Lung microvascular endothelial cell (primary cell): ENCODE measurements at regions not wholly inside any gene's neighbourhood (a gene's known extent, or its start where the extent isn't known, plus 50 kb on each side); places are given as distances from the start of the nearest gene placed in this dataset.
"Not testable (repeated sequence)": the region's sequence is repeated elsewhere in the genome, so short reads cannot be mapped to it uniquely, and the experiment has no call there.

Source experiments
- DNase-seq, 2 donors: peaks; one replicate each; pipeline versions ENCODE4 v3.0.0 to v3.0.0-alpha.2; 2010; ENCODE audit warnings: low read depth in 2 of 2

DNA sequence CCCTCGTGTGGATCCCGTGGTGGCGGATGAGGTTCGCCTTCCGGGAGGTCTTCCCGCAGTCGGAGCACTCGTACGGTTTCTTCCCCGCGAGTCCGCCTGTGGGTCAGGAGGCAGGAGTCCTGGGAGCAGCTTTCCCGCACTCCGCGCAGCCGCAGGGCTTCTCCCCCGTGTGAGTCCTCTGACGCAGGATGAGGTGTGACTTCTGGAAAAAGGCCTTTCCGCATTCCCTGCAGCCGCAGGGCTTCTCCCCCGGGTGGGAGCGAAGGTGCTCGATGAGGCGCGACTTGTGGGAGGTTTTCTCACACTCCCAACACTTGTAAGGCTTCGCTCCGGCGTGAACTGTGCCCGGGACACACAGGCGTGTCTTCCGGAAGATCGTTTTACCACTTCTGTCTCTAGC is 68.8 kb upstream of the WIPI2 start:
- not testable (repeated sequence) for DNase-seq

DNA sequence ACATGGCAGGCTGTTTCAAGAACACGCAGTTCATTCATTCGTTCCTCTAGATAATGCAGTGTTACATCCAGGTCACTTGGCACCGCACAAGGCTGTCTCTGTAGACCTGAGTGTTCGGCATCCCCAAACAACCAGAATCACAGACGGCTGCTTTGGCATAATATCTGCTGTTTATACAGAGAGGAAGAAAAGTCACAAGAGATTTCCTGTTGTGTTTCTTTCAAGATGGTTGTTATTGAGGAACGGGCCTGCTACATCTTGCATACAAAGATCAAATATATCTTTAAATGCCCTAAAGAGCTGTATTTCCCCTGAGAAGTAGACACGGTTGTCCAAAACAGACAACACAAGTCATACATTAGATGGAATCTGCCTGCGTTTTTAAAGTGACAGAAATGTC is 58.8 kb upstream of the WIPI2 start:
- DNase-seq = peak in 1 of 2 donors; percentile 13

DNA sequence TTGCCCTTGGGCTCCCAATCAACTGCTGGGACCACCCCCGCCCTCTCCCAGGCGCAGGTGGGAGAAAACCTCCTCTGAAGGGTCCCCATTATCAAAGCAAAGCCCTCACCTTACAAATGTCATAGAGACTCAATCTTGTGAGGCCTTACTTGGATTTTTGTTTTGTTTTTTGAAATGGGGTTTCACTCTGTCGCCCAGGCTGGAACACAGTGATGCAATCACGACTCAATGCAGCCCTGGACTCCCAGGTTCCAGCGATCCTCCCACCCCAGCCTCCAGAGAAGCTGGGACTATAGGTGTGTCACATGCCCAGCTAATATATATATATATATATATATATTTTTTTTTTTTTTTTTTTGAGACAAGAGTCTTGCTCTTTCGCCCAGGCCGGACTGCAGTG is 57.5 kb upstream of the WIPI2 start:
- DNase-seq = no peak

DNA sequence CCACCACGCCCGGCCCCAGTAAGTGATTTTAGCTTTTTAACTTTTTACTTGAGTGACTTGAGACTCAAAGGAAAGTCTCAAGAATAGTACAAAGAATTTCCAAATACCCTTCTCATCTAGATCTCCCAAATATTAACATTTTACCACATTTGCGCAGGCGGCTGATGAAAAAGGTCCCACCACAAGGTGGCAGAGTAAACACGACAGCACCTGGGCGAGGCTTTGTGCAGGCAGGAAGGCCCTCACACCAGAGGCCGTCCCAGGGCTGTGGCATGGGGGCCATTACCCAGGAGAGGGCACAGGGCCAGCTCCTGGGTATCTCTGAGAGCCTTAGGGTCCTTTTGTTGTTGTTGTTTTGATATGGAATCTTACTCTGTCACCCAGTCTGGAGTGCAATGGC is 50.0 kb upstream of the WIPI2 start:
- DNase-seq = peak; percentile 52 to 66
